HG03039 (cell line): ENCODE measurements at regions not wholly inside any gene's neighbourhood (a gene's known extent, or its start where the extent isn't known, plus 50 kb on each side); places are given as distances from the start of the nearest gene placed in this dataset.
A peak's percentile ranks its signal among the peaks of the same experiment; 100 is the strongest.
"Not testable (repeated sequence)": the region's sequence is repeated elsewhere in the genome, so short reads cannot be mapped to it uniquely, and the experiment has no call there.

Source experiments
- ATAC-seq: cut with Tn5 transposase; IDR thresholded peaks from one replicate; pipeline ENCODE4 v1.9.1; 2021; ENCODE audit warnings: mild to moderate bottlenecking, moderate library complexity; ENCODE audit not compliant: unreplicated experiment

- no peak for ATAC-seq
Observed at GRCh38 chrX:138014577-138014976, 448.6 kb downstream of the ZIC3 start.

- no peak for ATAC-seq
Observed at GRCh38 chrX:138018145-138018799, 452.3 kb downstream of the ZIC3 start.

- no peak for ATAC-seq
Observed at GRCh38 chrX:138020941-138021340, 455.0 kb downstream of the ZIC3 start.

- ATAC-seq: no peak
Observed at GRCh38 chrX:138026211-138026610, 460.3 kb downstream of the ZIC3 start.

- ATAC-seq: no peak
Observed at GRCh38 chrX:138031715-138032114, 465.8 kb downstream of the ZIC3 start.

GRCh38 chrX:138034136-138034535, 468.2 kb downstream of the ZIC3 start:
- no peak for ATAC-seq

GRCh38 chrX:138037548-138037947, 471.6 kb downstream of the ZIC3 start:
- ATAC-seq: no peak

GRCh38 chrX:138057883-138058282, 492.0 kb downstream of the ZIC3 start:
- ATAC-seq: no peak

- no peak for ATAC-seq
Observed at GRCh38 chrX:138058931-138059330, 493.0 kb downstream of the ZIC3 start.

- ATAC-seq: no peak
Observed at GRCh38 chrX:138067415-138067814, 501.5 kb downstream of the ZIC3 start.

- ATAC-seq: no peak
Observed at GRCh38 chrX:138073626-138074025, 507.7 kb downstream of the ZIC3 start.

GRCh38 chrX:138082251-138082650, 516.3 kb downstream of the ZIC3 start:
- no peak for ATAC-seq

- no peak for ATAC-seq
Observed at GRCh38 chrX:138082896-138083295, 517.0 kb downstream of the ZIC3 start.

- ATAC-seq: not testable (repeated sequence)
Observed at GRCh38 chrX:138110910-138111309, 545.0 kb downstream of the ZIC3 start.

GRCh38 chrX:138127314-138127713, 561.4 kb downstream of the ZIC3 start:
- ATAC-seq: no peak

GRCh38 chrX:138128027-138128671, 562.2 kb downstream of the ZIC3 start:
- peak; percentile 86 for ATAC-seq

- ATAC-seq: no peak
Observed at GRCh38 chrX:138150709-138151108, 560.8 kb downstream of the FGF13 start.

- no peak for ATAC-seq
Observed at GRCh38 chrX:138157850-138158249, 553.7 kb downstream of the FGF13 start.

- ATAC-seq: no peak
Observed at GRCh38 chrX:138191998-138192397, 519.5 kb downstream of the FGF13 start.

- ATAC-seq: no peak
Observed at GRCh38 chrX:138229718-138230117, 481.8 kb downstream of the FGF13 start.

GRCh38 chrX:138240266-138240665, 471.3 kb downstream of the FGF13 start:
- ATAC-seq: no peak

GRCh38 chrX:138254001-138254400, 457.5 kb downstream of the FGF13 start:
- ATAC-seq: no peak

GRCh38 chrX:138255373-138255772, 456.1 kb downstream of the FGF13 start:
- no peak for ATAC-seq
